ENCODE measurements at regions not wholly inside any gene's neighbourhood (a gene's known extent, or its start where the extent isn't known, plus 50 kb on each side); places are given as distances from the start of the nearest gene placed in this dataset.
"Not testable (repeated sequence)": the region's sequence is repeated elsewhere in the genome, so short reads cannot be mapped to it uniquely, and the experiment has no call there.

GRCh38 chr2:193222454-193222853 lies 1027.7 kb upstream of the TMEFF2 start:
- DNase-seq: no peak

GRCh38 chr2:193219413-193219812 lies 1024.7 kb upstream of the TMEFF2 start:
- DNase-seq: no peak

GRCh38 chr2:193201583-193201982 lies 1006.9 kb upstream of the TMEFF2 start:
- DNase-seq: no peak

GRCh38 chr2:193199322-193199721 lies 1004.6 kb upstream of the TMEFF2 start:
- DNase-seq: no peak

GRCh38 chr2:193187816-193188215 lies 993.1 kb upstream of the TMEFF2 start:
- no peak for DNase-seq

GRCh38 chr2:193170981-193171380 lies 976.2 kb upstream of the TMEFF2 start:
- DNase-seq: not testable (repeated sequence)

GRCh38 chr2:193156480-193156879 lies 961.7 kb upstream of the TMEFF2 start:
- DNase-seq: no peak

GRCh38 chr2:193154076-193154475 lies 959.3 kb upstream of the TMEFF2 start:
- no peak for DNase-seq

- no peak for DNase-seq
Observed at GRCh38 chr2:193153576-193153975, 958.8 kb upstream of the TMEFF2 start.

- DNase-seq: not testable (repeated sequence)
Observed at GRCh38 chr2:193142467-193142866, 947.7 kb upstream of the TMEFF2 start.

- DNase-seq: no peak
Observed at GRCh38 chr2:193141998-193142397, 947.3 kb upstream of the TMEFF2 start.

GRCh38 chr2:193140895-193141294 lies 946.2 kb upstream of the TMEFF2 start:
- DNase-seq: not testable (repeated sequence)

- no peak for DNase-seq
Observed at GRCh38 chr2:193124815-193125214, 930.1 kb upstream of the TMEFF2 start.

- no peak for DNase-seq
Observed at GRCh38 chr2:193114827-193115226, 920.1 kb upstream of the TMEFF2 start.

GRCh38 chr2:193112986-193113385 lies 918.3 kb upstream of the TMEFF2 start:
- DNase-seq: no peak

- no peak for DNase-seq
Observed at GRCh38 chr2:193103064-193103463, 908.3 kb upstream of the TMEFF2 start.

GRCh38 chr2:193101591-193101990 lies 906.9 kb upstream of the TMEFF2 start:
- DNase-seq: no peak

- no peak for DNase-seq
Observed at GRCh38 chr2:193088026-193088425, 893.3 kb upstream of the TMEFF2 start.

- no peak for DNase-seq
Observed at GRCh38 chr2:193076995-193077394, 882.3 kb upstream of the TMEFF2 start.

GRCh38 chr2:193074933-193075332 lies 880.2 kb upstream of the TMEFF2 start:
- DNase-seq: no peak

GRCh38 chr2:193072647-193073046 lies 877.9 kb upstream of the TMEFF2 start:
- DNase-seq: no peak

GRCh38 chr2:193025556-193025955 lies 830.8 kb upstream of the TMEFF2 start:
- DNase-seq: not testable (repeated sequence)

- DNase-seq: no peak
Observed at GRCh38 chr2:193024791-193025190, 830.1 kb upstream of the TMEFF2 start.

- DNase-seq: no peak
Observed at GRCh38 chr2:193011870-193012269, 817.1 kb upstream of the TMEFF2 start.

- no peak for DNase-seq
Observed at GRCh38 chr2:192993059-192993458, 798.3 kb upstream of the TMEFF2 start.

- no peak for DNase-seq
Observed at GRCh38 chr2:192983173-192983572, 788.4 kb upstream of the TMEFF2 start.
